Liver (tissue), 3 donors: ENCODE measurements at regions not wholly inside any gene's neighbourhood (a gene's known extent, or its start where the extent isn't known, plus 50 kb on each side); places are given as distances from the start of the nearest gene placed in this dataset.

ENCODE experiments used
- GABPA ChIP-seq, 2 donors: IDR thresholded peaks in 1 of 2; conservative IDR thresholded peaks in 1 of 2; 2 replicates each; pipeline ENCODE4 v1.6.1; 2016; ENCODE audit warnings: antibody characterized with exemption in 2 of 2, mild to moderate bottlenecking in 1 of 2, moderate library complexity in 1 of 2
- SP1 ChIP-seq: IDR thresholded peaks from 2 replicates; pipeline ENCODE4 v1.6.1; 2018; ENCODE audit warnings: antibody characterized with exemption, mild to moderate bottlenecking
- TF ChIP-seq, protein P1 (sequence below): fragments of 150-350 bp; IDR thresholded peaks from 2 replicates; pipeline ENCODE4 v1.5.1; 2017; ENCODE audit warnings: improper control_type of control experiment, low read depth, low read length; ENCODE audit not compliant: missing input control
- TF ChIP-seq, protein P2 (sequence below): IDR thresholded peaks from 2 replicates; pipeline ENCODE4 v1.6.1; 2016; ENCODE audit warnings: antibody characterized with exemption
- donor health status: healthy.
- donor health status: healthy.

DNA sequence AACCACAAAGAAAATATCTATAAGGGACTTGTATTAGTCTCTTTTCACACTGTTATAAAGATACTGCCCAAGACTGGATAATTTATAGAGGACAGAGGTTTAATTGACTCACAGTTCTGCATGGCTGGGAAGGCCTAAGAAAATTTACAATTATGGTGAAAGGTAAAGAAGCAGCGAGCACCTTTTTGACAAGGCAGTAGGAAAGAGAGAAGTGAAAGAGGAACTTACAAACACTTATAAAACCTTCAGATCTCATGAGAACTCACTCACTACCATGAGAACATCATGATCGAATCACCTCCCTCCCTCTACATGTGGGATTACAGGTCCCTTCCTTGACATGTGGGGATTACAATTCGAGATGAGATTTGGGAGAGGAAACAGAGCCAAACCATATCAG is 856.0 kb downstream of the TRAM1L1 start:
- TF ChIP-seq, protein P1, sequence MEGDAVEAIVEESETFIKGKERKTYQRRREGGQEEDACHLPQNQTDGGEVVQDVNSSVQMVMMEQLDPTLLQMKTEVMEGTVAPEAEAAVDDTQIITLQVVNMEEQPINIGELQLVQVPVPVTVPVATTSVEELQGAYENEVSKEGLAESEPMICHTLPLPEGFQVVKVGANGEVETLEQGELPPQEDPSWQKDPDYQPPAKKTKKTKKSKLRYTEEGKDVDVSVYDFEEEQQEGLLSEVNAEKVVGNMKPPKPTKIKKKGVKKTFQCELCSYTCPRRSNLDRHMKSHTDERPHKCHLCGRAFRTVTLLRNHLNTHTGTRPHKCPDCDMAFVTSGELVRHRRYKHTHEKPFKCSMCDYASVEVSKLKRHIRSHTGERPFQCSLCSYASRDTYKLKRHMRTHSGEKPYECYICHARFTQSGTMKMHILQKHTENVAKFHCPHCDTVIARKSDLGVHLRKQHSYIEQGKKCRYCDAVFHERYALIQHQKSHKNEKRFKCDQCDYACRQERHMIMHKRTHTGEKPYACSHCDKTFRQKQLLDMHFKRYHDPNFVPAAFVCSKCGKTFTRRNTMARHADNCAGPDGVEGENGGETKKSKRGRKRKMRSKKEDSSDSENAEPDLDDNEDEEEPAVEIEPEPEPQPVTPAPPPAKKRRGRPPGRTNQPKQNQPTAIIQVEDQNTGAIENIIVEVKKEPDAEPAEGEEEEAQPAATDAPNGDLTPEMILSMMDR, result no peak
- no peak for TF ChIP-seq SP1
- TF ChIP-seq, protein P2, sequence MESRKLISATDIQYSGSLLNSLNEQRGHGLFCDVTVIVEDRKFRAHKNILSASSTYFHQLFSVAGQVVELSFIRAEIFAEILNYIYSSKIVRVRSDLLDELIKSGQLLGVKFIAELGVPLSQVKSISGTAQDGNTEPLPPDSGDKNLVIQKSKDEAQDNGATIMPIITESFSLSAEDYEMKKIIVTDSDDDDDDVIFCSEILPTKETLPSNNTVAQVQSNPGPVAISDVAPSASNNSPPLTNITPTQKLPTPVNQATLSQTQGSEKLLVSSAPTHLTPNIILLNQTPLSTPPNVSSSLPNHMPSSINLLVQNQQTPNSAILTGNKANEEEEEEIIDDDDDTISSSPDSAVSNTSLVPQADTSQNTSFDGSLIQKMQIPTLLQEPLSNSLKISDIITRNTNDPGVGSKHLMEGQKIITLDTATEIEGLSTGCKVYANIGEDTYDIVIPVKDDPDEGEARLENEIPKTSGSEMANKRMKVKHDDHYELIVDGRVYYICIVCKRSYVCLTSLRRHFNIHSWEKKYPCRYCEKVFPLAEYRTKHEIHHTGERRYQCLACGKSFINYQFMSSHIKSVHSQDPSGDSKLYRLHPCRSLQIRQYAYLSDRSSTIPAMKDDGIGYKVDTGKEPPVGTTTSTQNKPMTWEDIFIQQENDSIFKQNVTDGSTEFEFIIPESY, result no peak
- TF ChIP-seq GABPA (IDR thresholded peaks at IDR 0.05 in 1 of 2, conservative IDR thresholded peaks at IDR 0.05 in 1 of 2), result no peak
